Neural crest cell (in vitro differentiated cells): ENCODE measurements at regions not wholly inside any gene's neighbourhood (a gene's known extent, or its start where the extent isn't known, plus 50 kb on each side); places are given as distances from the start of the nearest gene placed in this dataset.

Source experiments
- DNase-seq: peaks from one replicate; pipeline ENCODE4 v3.0.0; 2021; ENCODE audit warnings: low read depth, mixed read lengths, low spot score
- H3K27ac Mint-ChIP-seq: one replicate; pipeline ENCODE4 v1.8.0; 2021; ENCODE audit warnings: mild to moderate bottlenecking, mixed read lengths; ENCODE audit not compliant: unreplicated experiment
- H3K27me3 Mint-ChIP-seq: 2 replicates; pipeline ENCODE4 v1.8.0; 2021; ENCODE audit warnings: low read depth, mild to moderate bottlenecking, mixed read lengths
- H3K36me3 Mint-ChIP-seq: 2 replicates; pipeline ENCODE4 v1.8.0; 2021; ENCODE audit warnings: low read depth, mild to moderate bottlenecking, mixed read lengths
- H3K4me1 Mint-ChIP-seq: 2 replicates; pipeline ENCODE4 v1.8.0; 2021; ENCODE audit warnings: mixed read lengths
- H3K4me3 Mint-ChIP-seq: one replicate; pipeline ENCODE4 v1.8.0; 2021; ENCODE audit warnings: mild to moderate bottlenecking, mixed read lengths
- H3K9me3 Mint-ChIP-seq: 2 replicates; pipeline ENCODE4 v1.8.0; 2021; ENCODE audit warnings: mixed read lengths
- TF ChIP-seq, protein P1 (sequence below): fragments of 200-600 bp; sonication (generic); conservative IDR thresholded peaks from 2 replicates; pipeline ENCODE4 v1.5.0; 2021; ENCODE audit warnings: antibody characterized with exemption, mild to moderate bottlenecking

GRCh38 chr2:19772981-19773380, 128.8 kb downstream of the TTC32 start:
- TF ChIP-seq, protein P1, sequence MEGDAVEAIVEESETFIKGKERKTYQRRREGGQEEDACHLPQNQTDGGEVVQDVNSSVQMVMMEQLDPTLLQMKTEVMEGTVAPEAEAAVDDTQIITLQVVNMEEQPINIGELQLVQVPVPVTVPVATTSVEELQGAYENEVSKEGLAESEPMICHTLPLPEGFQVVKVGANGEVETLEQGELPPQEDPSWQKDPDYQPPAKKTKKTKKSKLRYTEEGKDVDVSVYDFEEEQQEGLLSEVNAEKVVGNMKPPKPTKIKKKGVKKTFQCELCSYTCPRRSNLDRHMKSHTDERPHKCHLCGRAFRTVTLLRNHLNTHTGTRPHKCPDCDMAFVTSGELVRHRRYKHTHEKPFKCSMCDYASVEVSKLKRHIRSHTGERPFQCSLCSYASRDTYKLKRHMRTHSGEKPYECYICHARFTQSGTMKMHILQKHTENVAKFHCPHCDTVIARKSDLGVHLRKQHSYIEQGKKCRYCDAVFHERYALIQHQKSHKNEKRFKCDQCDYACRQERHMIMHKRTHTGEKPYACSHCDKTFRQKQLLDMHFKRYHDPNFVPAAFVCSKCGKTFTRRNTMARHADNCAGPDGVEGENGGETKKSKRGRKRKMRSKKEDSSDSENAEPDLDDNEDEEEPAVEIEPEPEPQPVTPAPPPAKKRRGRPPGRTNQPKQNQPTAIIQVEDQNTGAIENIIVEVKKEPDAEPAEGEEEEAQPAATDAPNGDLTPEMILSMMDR = no peak
- H3K27me3 Mint-ChIP-seq = no peaks in the 10 kb centered on the region

DNA sequence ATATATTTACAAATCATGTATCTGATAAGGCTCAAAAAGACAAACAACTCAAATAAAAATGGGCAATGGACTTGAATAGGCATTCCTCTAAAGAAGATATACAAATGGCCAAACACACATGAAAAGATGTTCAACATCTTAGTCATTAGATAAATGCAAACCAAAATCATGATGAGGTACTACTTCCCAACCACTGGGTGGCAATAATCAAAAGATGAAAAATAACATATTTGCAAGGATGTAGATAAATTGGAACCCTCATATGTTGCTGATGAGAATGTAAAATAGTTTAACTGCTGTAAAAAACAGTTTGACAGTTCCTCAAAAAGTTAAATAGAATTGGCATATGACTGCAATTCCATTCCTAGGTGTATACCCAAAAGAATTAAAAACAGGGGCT, 132.3 kb downstream of the TTC32 start:
- H3K4me1 Mint-ChIP-seq = peaks cover 2% of the 10 kb centered on the region
- H3K9me3 Mint-ChIP-seq = peaks cover 7% of the 10 kb centered on the region
- DNase-seq = no peak
- H3K4me3 Mint-ChIP-seq = no peak overlapping the region
- H3K36me3 Mint-ChIP-seq = peaks cover 3% of the 10 kb centered on the region
- H3K27me3 Mint-ChIP-seq = peaks cover 5% of the 10 kb centered on the region
- H3K27ac Mint-ChIP-seq = no peak overlapping the region
- TF ChIP-seq, protein P1 = peak; percentile 44

More at GRCh38 chr2:19772981-19773380, 128.8 kb downstream of the TTC32 start:
- no peak overlapping the region for H3K4me3 Mint-ChIP-seq
- DNase-seq = no peak
- H3K4me1 Mint-ChIP-seq = peaks cover 5% of the 10 kb centered on the region
- H3K36me3 Mint-ChIP-seq = no peaks in the 10 kb centered on the region
- peaks cover 5% of the 10 kb centered on the region for H3K9me3 Mint-ChIP-seq
- H3K27ac Mint-ChIP-seq = no peak overlapping the region

DNA sequence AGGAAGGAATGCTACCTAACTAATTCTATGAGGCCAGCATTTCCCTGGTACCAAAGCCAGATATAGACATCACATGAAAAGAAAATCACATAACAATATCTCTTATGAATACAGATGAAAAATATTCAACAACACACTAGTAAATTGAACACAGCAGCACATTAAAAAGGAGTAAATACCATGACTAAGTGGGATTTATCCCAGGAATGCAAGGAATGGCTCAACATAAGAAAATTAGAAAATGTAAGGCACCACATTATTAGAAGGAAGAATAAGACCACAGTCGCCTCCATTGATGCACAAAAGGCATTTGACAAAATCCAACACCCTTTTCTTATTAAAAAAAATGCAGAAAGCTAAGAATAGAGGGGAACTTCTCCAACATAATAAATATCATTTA, 133.9 kb downstream of the TTC32 start:
- no peak for DNase-seq
- peaks cover 7% of the 10 kb centered on the region for H3K9me3 Mint-ChIP-seq
- TF ChIP-seq, protein P1 = no peak
- H3K4me3 Mint-ChIP-seq = no peak overlapping the region
- peaks cover 3% of the 10 kb centered on the region for H3K36me3 Mint-ChIP-seq
- peaks cover 5% of the 10 kb centered on the region for H3K27me3 Mint-ChIP-seq
- H3K27ac Mint-ChIP-seq = no peak overlapping the region
- H3K4me1 Mint-ChIP-seq = no peaks in the 10 kb centered on the region

- H3K27ac Mint-ChIP-seq = no peak overlapping the region
- H3K4me1 Mint-ChIP-seq = no peaks in the 10 kb centered on the region
- H3K27me3 Mint-ChIP-seq = peaks cover 5% of the 10 kb centered on the region
- DNase-seq = no peak
- H3K9me3 Mint-ChIP-seq = peaks cover 4% of the 10 kb centered on the region
- H3K36me3 Mint-ChIP-seq = peaks cover 3% of the 10 kb centered on the region
- TF ChIP-seq, protein P1 = no peak
- H3K4me3 Mint-ChIP-seq = no peak overlapping the region
Observed at GRCh38 chr2:19764998-19765397, 136.8 kb downstream of the TTC32 start.

DNA sequence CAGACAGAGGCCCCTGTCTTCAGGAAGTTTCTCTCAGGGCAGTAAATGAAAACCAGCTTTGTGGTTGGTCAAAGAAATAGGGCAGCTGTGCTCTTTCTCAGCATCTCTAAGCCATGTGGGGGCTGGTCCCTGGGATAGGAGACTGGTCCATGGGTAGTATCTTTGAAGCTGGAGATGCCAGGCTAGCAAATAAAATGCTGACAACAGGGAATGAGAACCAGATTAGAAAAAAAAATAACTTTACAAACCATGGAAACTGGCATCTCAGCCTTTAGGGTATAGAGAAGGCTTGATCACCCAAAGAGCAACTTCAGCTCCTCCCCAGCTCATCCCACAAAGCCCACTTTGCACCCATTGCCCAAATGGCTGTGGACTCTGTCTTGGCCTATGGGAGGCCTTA, 138.1 kb downstream of the TTC32 start:
- Mint-ChIP-seq H3K4me3 (no peak overlapping the region), H3K9me3 (peaks cover 2% of the 10 kb centered on the region), H3K36me3 (peaks cover 3% of the 10 kb centered on the region), H3K27me3 (peaks cover 5% of the 10 kb centered on the region), H3K4me1 (no peaks in the 10 kb centered on the region), H3K27ac (no peak overlapping the region)
- TF ChIP-seq, protein P1 = no peak
- no peak for DNase-seq
